ENCODE measurements at regions not wholly inside any gene's neighbourhood (a gene's known extent, or its start where the extent isn't known, plus 50 kb on each side); places are given as distances from the start of the nearest gene placed in this dataset.

DNA sequence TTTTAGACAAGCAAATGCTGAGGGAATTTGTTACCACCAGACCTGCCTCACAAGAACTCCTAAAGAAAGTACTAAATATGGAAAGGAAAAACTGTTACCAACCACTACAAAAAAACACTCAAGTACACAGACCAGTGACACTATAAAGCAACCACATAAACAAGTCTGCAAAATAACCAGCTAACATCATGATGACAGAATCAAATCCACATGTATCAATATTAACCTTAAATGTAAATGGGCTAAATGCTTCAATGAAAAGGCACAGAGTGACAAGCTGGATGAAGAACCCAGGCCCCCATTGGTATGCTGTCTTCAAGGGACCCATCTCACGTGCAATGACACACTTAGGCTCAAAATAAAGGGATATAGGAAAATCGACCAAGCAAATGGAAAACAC lies 529.9 kb upstream of the CAMK1G start:
- Histone ChIP-seq H3K4me3 (no peak overlapping the region), H3K27ac (no peak overlapping the region), H3K4me1 (ENCODE audit: control insufficient read depth in 1 of 2, low read depth in 2 of 2) (no peaks in the 10 kb centered on the region), H3K27me3 (replicated peaks; ENCODE audit: insufficient read depth) (no peaks in the 10 kb centered on the region), H3K36me3 (no peaks in the 10 kb centered on the region), H3K9me3 (no peaks in the 10 kb centered on the region)
- DNase-seq (ENCODE audit: low spot score) = no peak
- TF ChIP-seq, protein P1, sequence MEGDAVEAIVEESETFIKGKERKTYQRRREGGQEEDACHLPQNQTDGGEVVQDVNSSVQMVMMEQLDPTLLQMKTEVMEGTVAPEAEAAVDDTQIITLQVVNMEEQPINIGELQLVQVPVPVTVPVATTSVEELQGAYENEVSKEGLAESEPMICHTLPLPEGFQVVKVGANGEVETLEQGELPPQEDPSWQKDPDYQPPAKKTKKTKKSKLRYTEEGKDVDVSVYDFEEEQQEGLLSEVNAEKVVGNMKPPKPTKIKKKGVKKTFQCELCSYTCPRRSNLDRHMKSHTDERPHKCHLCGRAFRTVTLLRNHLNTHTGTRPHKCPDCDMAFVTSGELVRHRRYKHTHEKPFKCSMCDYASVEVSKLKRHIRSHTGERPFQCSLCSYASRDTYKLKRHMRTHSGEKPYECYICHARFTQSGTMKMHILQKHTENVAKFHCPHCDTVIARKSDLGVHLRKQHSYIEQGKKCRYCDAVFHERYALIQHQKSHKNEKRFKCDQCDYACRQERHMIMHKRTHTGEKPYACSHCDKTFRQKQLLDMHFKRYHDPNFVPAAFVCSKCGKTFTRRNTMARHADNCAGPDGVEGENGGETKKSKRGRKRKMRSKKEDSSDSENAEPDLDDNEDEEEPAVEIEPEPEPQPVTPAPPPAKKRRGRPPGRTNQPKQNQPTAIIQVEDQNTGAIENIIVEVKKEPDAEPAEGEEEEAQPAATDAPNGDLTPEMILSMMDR (IDR thresholded peaks at IDR 0.05) = no peak
- ATAC-seq (ENCODE audit: insufficient number of reproducible peaks, low FRiP score, low read depth) = no peak

DNA sequence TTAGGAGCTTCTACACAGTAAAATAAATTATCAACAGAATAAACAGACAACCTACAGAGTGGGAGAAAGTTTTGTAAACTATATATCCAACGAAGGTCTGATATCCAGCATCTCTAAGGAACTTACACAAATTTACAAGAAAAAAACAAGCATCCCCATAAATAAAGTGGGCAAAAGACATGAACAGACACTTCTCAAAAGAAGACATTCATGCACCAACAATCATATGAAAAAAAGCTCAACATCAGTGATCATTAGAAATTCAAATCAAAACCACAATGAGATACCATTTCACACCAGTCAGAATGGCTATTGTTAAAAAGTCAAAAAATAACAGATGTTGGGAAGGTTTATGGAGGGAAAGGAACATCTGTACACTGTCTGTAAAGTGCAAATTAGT lies 526.4 kb upstream of the CAMK1G start:
- no peak for ATAC-seq (ENCODE audit: insufficient number of reproducible peaks, low FRiP score, low read depth)
- Histone ChIP-seq H3K36me3 (no peaks in the 10 kb centered on the region), H3K4me3 (no peak overlapping the region), H3K9me3 (no peaks in the 10 kb centered on the region), H3K4me1 (ENCODE audit: control insufficient read depth in 1 of 2, low read depth in 2 of 2) (no peaks in the 10 kb centered on the region), H3K27ac (no peak overlapping the region), H3K27me3 (replicated peaks; ENCODE audit: insufficient read depth) (no peaks in the 10 kb centered on the region)
- DNase-seq (ENCODE audit: low spot score) = no peak
- TF ChIP-seq, protein P1 (IDR thresholded peaks at IDR 0.05) = no peak

DNA sequence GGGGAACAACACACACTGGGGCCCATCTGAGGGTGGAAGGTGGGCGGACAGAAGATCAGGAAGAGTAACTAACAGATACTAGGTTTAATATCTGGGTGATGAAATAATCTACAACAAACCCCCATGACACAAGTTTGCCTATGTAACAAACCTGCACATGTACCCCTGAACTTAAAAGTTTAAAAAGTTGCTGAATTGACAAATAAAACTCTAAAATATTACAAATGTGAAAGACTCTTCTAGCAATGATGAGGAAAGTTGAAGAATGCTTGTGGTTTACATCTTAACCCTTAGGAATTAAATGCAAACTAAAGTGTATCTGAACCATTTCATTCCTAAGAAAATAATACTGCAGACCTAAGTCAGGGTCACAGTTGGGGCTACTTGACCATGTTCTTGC lies 525.6 kb upstream of the CAMK1G start:
- Histone ChIP-seq H3K4me1 (ENCODE audit: control insufficient read depth in 1 of 2, low read depth in 2 of 2) (no peaks in the 10 kb centered on the region), H3K4me3 (no peak overlapping the region), H3K27me3 (replicated peaks; ENCODE audit: insufficient read depth) (no peaks in the 10 kb centered on the region), H3K27ac (no peak overlapping the region), H3K9me3 (no peaks in the 10 kb centered on the region), H3K36me3 (no peaks in the 10 kb centered on the region)
- no peak for DNase-seq (ENCODE audit: low spot score)
- TF ChIP-seq, protein P1 (IDR thresholded peaks at IDR 0.05) = no peak
- ATAC-seq (ENCODE audit: insufficient number of reproducible peaks, low FRiP score, low read depth) = no peak

DNA sequence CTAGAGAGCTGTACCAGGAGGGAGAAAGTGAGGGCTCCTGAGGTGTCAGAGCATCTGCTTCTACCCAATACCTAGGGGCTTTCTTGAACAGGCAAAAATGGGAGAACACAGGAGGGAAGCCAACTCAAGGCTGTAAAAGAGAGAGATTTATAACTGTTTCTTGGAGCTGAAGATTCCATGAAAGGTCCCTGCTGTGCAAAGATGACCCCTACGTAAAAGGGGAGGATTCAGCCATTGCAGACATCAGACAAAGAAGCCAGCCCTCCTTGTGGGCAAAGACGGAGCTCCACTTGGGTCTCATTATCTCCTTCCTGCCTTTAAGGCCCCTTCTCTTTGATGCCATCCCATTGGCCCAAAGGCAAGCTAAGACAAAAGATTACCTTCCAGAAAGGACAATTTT lies 524.1 kb upstream of the CAMK1G start:
- Histone ChIP-seq H3K27ac (no peak overlapping the region), H3K4me1 (ENCODE audit: control insufficient read depth in 1 of 2, low read depth in 2 of 2) (no peaks in the 10 kb centered on the region), H3K4me3 (no peak overlapping the region), H3K36me3 (no peaks in the 10 kb centered on the region), H3K9me3 (no peaks in the 10 kb centered on the region), H3K27me3 (replicated peaks; ENCODE audit: insufficient read depth) (no peaks in the 10 kb centered on the region)
- no peak for DNase-seq (ENCODE audit: low spot score)
- no peak for ATAC-seq (ENCODE audit: insufficient number of reproducible peaks, low FRiP score, low read depth)
- TF ChIP-seq, protein P1 (IDR thresholded peaks at IDR 0.05) = no peak

DNA sequence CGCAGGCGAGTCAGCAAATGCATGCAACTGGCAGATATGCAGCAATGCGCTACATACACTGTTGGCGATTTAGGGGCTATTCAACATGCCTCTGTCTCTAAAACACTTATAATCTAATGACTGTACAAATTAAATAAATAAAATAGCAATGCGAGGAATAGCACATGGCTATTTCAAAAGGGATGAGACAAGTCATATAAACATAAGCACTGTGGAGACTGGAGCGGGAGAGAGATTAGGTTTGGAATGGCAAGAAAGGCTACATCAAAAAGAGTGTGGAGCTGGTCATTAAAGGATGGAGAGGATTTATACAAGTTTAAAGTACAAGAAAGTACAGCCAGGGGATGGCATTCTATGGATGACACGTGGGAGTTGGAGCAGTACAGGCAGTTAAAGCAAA lies 523.5 kb upstream of the CAMK1G start:
- Histone ChIP-seq H3K4me3 (no peak overlapping the region), H3K4me1 (ENCODE audit: control insufficient read depth in 1 of 2, low read depth in 2 of 2) (no peaks in the 10 kb centered on the region), H3K36me3 (no peaks in the 10 kb centered on the region), H3K27me3 (replicated peaks; ENCODE audit: insufficient read depth) (no peaks in the 10 kb centered on the region), H3K27ac (no peak overlapping the region), H3K9me3 (no peaks in the 10 kb centered on the region)
- DNase-seq (ENCODE audit: low spot score) = no peak
- ATAC-seq (ENCODE audit: insufficient number of reproducible peaks, low FRiP score, low read depth) = no peak
- TF ChIP-seq, protein P1 (IDR thresholded peaks at IDR 0.05) = no peak

Measured in thoracic aorta (tissue), 2 donors.